Smooth muscle cell (in vitro differentiated cells): ENCODE measurements at regions not wholly inside any gene's neighbourhood (a gene's known extent, or its start where the extent isn't known, plus 50 kb on each side); places are given as distances from the start of the nearest gene placed in this dataset.

ENCODE experiments used
- DNase-seq: peaks from one replicate; lab custom pipeline; 2025; ENCODE audit not compliant: unreplicated experiment; lab: John Stamatoyannopoulos, UW
- H2AFZ ChIP-seq: fragments of 200-600 bp; sonication (generic); 2 replicates; pipeline ENCODE4 v1.6.0; 2016; ENCODE audit warnings: antibody characterized with exemption, low read depth, mild to moderate bottlenecking
- H3F3A ChIP-seq: fragments of 200-600 bp; sonication (generic); 2 replicates; pipeline ENCODE4 v1.6.0; 2017; ENCODE audit warnings: antibody characterized with exemption, low read depth
- H3K27ac ChIP-seq: fragments of 200-600 bp; sonication (generic); 2 replicates; pipeline ENCODE4 v1.5.1; 2016; ENCODE audit warnings: low read depth, mild to moderate bottlenecking
- H3K27me3 ChIP-seq: fragments of 200-600 bp; sonication (generic); 2 replicates; pipeline ENCODE4 v1.6.1; 2016; ENCODE audit warnings: low read depth, mild to moderate bottlenecking
- H3K36me3 ChIP-seq: fragments of 200-600 bp; sonication (generic); 2 replicates; pipeline ENCODE4 v1.5.1; 2016; ENCODE audit warnings: low read depth
- H3K4me1 ChIP-seq: fragments of 200-600 bp; sonication (generic); 2 replicates; pipeline ENCODE4 v1.5.1; 2016; ENCODE audit warnings: low read depth
- H3K4me2 ChIP-seq: fragments of 200-600 bp; sonication (generic); 2 replicates; pipeline ENCODE4 v1.6.0; 2016; ENCODE audit warnings: mild to moderate bottlenecking
- H3K4me3 ChIP-seq: fragments of 200-600 bp; sonication (generic); 2 replicates; pipeline ENCODE4 v1.5.1; 2016; ENCODE audit warnings: mild to moderate bottlenecking
- H3K79me2 ChIP-seq: fragments of 200-600 bp; sonication (generic); 2 replicates; pipeline ENCODE4 v1.6.0; 2016; ENCODE audit warnings: low read depth, mild to moderate bottlenecking
- H3K9ac ChIP-seq: fragments of 200-600 bp; sonication (generic); 2 replicates; pipeline ENCODE4 v1.6.0; 2016; ENCODE audit warnings: low read depth
- H3K9me3 ChIP-seq: fragments of 200-600 bp; sonication (generic); replicated peaks from 2 replicates; pipeline ENCODE4 v1.5.1; 2016; ENCODE audit warnings: low read depth
- H4K20me1 ChIP-seq: fragments of 200-600 bp; sonication (generic); 2 replicates; pipeline ENCODE4 v1.6.0; 2016; ENCODE audit warnings: low read depth
- CTCF ChIP-seq: fragments of 200-600 bp; sonication (generic); IDR thresholded peaks from 2 replicates; pipeline ENCODE4 v1.5.1; 2017; ENCODE audit warnings: borderline replicate concordance, mild to moderate bottlenecking, antibody characterized with exemption; ENCODE audit not compliant: insufficient read depth, poor library complexity, severe bottlenecking
- WGBS: methylation state at CpG from one replicate; pipeline ENCODE4 v1.1.7; 2016; ENCODE audit warnings: low lambda C conversion rate; 5-methylcytosine and 5-hydroxymethylcytosine counted together

GRCh38 chr11:104736502-104736901 is 161.8 kb downstream of the CASP12 start:
- H3K4me1 ChIP-seq: no peaks in the 10 kb centered on the region
- no peaks in the 10 kb centered on the region for H3K27me3 ChIP-seq
- DNase-seq: no peak
- 54% methylated on average over 2 of the region's 2 CpGs for WGBS
- H3K9ac ChIP-seq: no peak overlapping the region
- no peak overlapping the region for H3K27ac ChIP-seq
- H3K4me3 ChIP-seq: no peak overlapping the region
- H3K9me3 ChIP-seq: no peaks in the 10 kb centered on the region
- H2AFZ ChIP-seq: no peak overlapping the region
- no peak for TF ChIP-seq CTCF
- no peaks in the 10 kb centered on the region for H3K79me2 ChIP-seq
- H3F3A ChIP-seq: no peaks in the 10 kb centered on the region
- no peaks in the 10 kb centered on the region for H4K20me1 ChIP-seq
- H3K36me3 ChIP-seq: no peaks in the 10 kb centered on the region
- no peak overlapping the region for H3K4me2 ChIP-seq

- TF ChIP-seq CTCF: no peak
- no peak overlapping the region for H3K27ac ChIP-seq
- no peak overlapping the region for H3K4me3 ChIP-seq
- no peak overlapping the region for H2AFZ ChIP-seq
- no peaks in the 10 kb centered on the region for H4K20me1 ChIP-seq
- no peak overlapping the region for H3K9ac ChIP-seq
- no peaks in the 10 kb centered on the region for H3K27me3 ChIP-seq
- no peaks in the 10 kb centered on the region for H3K9me3 ChIP-seq
- no peaks in the 10 kb centered on the region for H3K36me3 ChIP-seq
- no peak for DNase-seq
- no peak overlapping the region for H3K4me2 ChIP-seq
- no peaks in the 10 kb centered on the region for H3K4me1 ChIP-seq
- no peaks in the 10 kb centered on the region for H3K79me2 ChIP-seq
- H3F3A ChIP-seq: no peaks in the 10 kb centered on the region
Observed at GRCh38 chr11:104734998-104735397, 163.3 kb downstream of the CASP12 start.

- Histone ChIP-seq H3K27me3 (no peaks in the 10 kb centered on the region), H3K9me3 (no peaks in the 10 kb centered on the region), H3K9ac (no peak overlapping the region), H2AFZ (no peak overlapping the region), H3F3A (no peaks in the 10 kb centered on the region), H3K36me3 (no peaks in the 10 kb centered on the region), H3K4me1 (no peaks in the 10 kb centered on the region), H3K79me2 (no peaks in the 10 kb centered on the region), H3K27ac (no peak overlapping the region), H3K4me3 (no peak overlapping the region), H3K4me2 (no peak overlapping the region), H4K20me1 (no peaks in the 10 kb centered on the region)
- no peak for DNase-seq
- 96% methylated on average over 1 of the region's 1 CpG for WGBS
- TF ChIP-seq CTCF: no peak
Observed at GRCh38 chr11:104731890-104732289, 166.4 kb downstream of the CASP12 start.

DNA sequence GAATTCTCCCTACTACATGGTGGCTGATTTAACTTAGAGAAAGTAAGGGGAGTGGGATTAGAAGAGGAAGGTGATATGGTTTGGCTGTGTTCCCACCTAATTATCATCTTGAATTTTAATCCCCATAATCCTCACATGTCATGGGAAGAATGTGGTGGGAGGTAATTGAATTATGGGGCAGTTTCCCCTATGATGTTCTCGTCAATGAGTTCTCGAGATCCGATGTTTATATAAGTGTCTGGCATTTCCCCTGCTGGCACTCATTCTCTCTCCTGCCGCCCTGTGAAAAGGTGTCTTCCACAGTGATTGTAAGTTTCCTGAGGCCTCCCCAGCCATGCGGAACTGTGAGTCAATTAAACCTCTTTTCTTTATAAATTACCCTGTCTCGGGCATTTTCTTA is 169.3 kb downstream of the CASP12 start:
- no peaks in the 10 kb centered on the region for H3K9me3 ChIP-seq
- no peaks in the 10 kb centered on the region for H4K20me1 ChIP-seq
- TF ChIP-seq CTCF: no peak
- H3K4me3 ChIP-seq: no peak overlapping the region
- H3K36me3 ChIP-seq: no peaks in the 10 kb centered on the region
- no peak for DNase-seq
- no peak overlapping the region for H3K4me2 ChIP-seq
- H3F3A ChIP-seq: no peaks in the 10 kb centered on the region
- no peaks in the 10 kb centered on the region for H3K27me3 ChIP-seq
- H3K27ac ChIP-seq: no peak overlapping the region
- no peak overlapping the region for H3K9ac ChIP-seq
- H3K4me1 ChIP-seq: no peaks in the 10 kb centered on the region
- H2AFZ ChIP-seq: no peak overlapping the region
- no peaks in the 10 kb centered on the region for H3K79me2 ChIP-seq
- 42% methylated on average over 6 of the region's 6 CpGs for WGBS
